Suppressor macrophage treated with lipopolysaccharide for 1 hour (primary cell): ENCODE measurements at regions not wholly inside any gene's neighbourhood (a gene's known extent, or its start where the extent isn't known, plus 50 kb on each side); places are given as distances from the start of the nearest gene placed in this dataset.

ENCODE experiments used
- DNase-seq, 3 donors: peaks; one replicate each; pipeline ENCODE4 v3.0.0-alpha.2; 2020 to 2022

- no peak for DNase-seq
Observed at GRCh38 chr4:12791536-12791935, 692.6 kb downstream of the RAB28 start.

DNA sequence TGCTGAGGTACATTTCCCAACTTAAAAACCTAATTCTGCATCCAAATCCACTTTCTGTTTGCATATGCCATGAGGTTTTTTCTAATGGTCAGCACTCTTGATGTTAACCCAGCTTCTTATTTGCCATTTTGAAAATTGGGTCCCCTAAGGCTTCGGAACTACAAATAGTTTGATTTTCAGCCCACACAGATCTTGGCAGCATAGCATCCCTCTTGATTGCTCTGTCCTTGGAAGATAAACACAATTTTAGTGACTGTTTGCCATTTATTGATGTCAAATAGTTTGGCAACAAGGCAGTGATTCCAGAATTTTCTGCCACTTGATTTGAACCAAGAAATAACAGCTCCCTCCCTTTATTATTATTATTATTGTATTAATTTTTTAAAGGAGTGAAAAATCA lies 696.9 kb downstream of the RAB28 start:
- no peak for DNase-seq

GRCh38 chr4:12778706-12779105 lies 705.4 kb downstream of the RAB28 start:
- DNase-seq, result no peak

GRCh38 chr4:12778191-12778590 lies 705.9 kb downstream of the RAB28 start:
- DNase-seq, result no peak

DNA sequence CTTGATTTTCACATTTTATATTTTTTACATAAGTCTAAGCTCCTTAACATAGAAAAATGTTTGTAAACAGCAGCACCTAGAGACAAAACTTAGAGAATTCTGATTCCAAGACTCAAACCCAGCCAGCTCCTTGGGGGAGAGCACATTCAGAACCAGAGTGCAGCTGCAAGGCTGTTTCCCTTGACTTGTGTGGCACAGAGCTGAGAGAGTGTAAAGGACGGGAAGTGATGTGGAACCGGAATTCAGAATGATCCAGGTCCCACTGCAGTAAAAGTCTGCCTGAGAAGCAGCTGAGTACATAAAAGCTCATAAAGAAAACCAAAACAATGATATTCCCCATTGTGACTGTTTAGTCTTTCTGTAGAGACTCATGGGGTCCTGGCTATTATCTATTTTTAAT lies 713.8 kb downstream of the RAB28 start:
- DNase-seq, result no peak

DNA sequence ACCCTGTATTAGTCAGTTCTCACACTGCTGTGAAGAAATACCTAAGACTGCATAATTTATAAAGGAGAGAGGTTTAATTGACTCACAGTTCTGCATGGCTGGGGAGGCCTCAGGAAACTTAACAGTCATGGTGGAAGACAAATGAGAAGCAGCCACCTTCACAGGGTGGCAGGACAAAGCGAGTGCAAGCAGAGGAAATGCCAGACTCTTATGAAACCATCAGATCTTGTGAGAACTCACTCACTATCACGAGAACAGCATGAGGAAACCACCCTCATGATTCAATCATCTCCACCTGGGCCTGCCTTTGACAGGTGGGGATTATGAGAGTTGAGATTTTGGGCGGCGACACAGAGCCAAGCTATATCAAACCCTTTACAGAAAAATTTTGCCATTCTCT lies 722.4 kb downstream of the RAB28 start:
- DNase-seq, result no peak

GRCh38 chr4:12747154-12747553 lies 737.0 kb downstream of the RAB28 start:
- no peak for DNase-seq

GRCh38 chr4:12746221-12746620 lies 737.9 kb downstream of the RAB28 start:
- DNase-seq, result no peak

- no peak for DNase-seq
Observed at GRCh38 chr4:12734586-12734985, 749.6 kb downstream of the RAB28 start.

DNA sequence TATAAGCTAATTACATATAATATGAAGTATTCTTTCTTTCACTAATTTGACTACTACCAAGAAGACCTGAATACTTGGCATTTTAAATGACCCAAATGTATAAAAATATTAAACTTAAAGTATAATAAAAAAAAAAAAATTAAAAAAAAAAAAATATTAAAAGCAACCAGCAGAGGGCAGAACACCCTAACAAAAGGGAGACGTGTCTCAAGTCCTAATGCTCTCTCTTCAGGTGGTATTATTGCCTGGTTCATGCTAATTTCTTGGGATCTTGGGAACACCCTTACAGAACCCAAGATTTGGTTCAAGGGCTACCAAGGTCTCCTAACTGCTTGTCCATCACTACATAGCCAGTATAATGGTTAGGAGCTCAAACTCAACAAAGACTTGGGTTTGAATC lies 754.8 kb downstream of the RAB28 start:
- DNase-seq, result peak; percentile 25 to 46 (median 46)

- DNase-seq, result peak; percentile 21 to 36 (median 27)
Observed at GRCh38 chr4:12724510-12724909, 759.6 kb downstream of the RAB28 start.

- no peak for DNase-seq
Observed at GRCh38 chr4:12723849-12724447, 760.2 kb downstream of the RAB28 start.

DNA sequence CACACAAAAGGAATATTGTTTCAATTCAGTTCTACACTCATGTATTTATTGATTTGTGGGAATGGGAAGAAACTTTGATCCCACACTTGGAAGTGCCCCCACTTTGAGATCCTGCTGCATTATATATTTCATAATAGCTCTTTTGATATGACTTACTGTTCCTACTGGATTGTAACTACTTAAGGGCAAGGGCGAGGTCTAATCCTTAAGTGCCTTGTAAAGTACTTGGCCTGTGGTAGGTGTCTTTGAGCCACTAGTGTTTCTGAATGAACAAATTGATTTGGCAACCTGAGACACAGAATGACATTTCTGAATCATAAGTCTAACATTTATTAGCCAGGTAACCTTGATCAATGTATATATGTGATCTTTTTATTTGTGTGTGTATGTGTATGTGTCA lies 767.2 kb downstream of the RAB28 start:
- DNase-seq, result no peak

- DNase-seq, result no peak
Observed at GRCh38 chr4:12712648-12713339, 771.3 kb downstream of the RAB28 start.

DNA sequence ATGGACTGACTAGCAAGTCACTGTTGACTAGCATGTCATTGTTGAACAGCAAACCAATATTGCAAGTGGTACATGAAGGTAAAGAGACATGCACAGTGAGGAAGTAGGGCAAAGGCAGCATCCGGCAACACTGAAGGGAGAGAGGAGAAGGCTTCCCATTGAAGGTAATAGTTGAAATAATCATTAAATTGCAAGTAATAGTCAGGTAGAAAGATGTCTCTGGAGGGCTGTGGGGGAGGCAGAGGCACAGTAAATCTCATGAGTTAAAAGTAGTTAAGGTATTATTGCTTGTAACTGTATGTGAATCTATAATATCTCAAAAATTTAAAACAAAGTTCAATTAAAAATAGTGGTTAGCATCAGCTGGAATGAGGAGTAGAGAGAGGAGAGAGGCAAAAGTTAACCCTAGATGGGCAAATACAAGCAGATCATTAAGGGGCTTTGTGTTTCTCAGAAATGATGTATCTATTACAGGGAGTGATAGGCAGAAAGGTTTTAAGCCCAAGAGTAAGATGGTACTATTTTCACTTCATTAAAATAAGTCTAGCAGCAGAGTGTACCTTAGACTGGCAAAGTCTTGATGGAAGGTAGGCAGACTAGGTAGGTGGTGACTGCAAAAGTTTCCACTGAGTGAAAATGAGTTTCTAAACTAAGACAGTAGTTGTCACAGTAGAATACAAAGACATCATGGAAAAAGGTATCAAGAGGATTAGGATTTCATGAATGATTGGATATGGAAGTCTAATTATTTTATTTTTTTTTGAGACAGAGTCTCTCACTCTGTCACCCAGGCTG lies 776.6 kb downstream of the RAB28 start:
- DNase-seq, result no peak

DNA sequence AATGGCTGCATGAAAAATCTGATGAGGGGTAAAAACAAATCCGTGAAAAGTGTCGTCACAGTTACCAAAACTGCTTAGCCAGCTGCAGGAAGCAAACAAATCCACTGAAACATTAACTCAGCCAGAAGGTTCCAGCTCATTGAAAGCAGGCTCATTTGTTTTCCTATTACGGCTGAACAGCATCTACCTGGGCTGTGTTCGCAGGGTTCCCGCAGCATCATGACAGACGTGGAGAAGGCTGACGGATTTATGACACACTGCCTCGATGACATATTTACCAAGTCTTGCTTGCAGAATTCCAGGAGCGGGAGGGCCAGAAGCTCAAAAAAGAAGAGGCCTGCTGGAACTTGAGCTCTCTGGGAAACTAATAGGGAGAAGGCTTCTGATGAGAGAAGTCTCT lies 781.1 kb downstream of the RAB28 start:
- DNase-seq, result no peak

GRCh38 chr4:12701384-12701783 lies 782.8 kb downstream of the RAB28 start:
- no peak for DNase-seq

DNA sequence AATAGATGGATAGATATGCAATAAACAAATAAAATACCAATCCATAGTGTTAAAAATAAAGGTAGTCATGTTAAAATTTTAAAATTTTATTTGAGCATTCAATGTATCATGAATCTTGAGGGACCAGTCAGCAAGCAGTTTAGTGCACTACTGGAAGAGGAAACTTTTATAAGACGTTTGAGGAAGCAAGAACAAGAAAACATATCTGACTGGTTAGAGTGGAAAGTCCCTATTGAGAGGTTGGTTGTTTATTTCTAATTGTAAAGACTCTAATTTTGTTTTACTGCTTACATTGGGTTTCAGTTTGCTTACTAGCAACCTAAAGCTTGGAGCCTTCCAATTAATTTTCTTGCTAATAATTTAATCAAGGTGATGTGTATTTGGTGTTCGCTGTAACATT lies 786.2 kb downstream of the RAB28 start:
- peak in 1 of 3 donors; percentile 3 for DNase-seq

DNA sequence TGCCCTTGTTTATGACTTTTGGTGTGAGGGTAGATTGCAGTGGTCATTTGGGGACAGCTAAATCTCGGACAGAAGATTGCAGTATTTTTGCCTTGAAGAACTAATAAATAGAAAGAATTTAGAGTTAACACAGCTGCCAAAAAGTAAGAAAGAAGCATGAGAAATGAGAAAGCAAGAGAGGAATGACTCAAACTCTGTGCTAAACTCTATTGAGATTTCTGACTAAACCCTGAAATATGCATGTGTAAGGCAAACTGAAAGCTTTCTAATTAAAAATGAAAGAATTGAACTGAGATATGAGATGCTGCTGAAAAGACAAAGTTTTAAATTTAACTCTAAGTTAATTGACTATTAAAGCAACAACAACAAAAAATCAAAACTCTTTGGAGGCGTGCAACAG lies 791.3 kb downstream of the RAB28 start:
- no peak for DNase-seq

- no peak for DNase-seq
Observed at GRCh38 chr4:12691168-12691567, 793.0 kb downstream of the RAB28 start.

GRCh38 chr4:12689457-12689856 lies 794.7 kb downstream of the RAB28 start:
- DNase-seq, result no peak

DNA sequence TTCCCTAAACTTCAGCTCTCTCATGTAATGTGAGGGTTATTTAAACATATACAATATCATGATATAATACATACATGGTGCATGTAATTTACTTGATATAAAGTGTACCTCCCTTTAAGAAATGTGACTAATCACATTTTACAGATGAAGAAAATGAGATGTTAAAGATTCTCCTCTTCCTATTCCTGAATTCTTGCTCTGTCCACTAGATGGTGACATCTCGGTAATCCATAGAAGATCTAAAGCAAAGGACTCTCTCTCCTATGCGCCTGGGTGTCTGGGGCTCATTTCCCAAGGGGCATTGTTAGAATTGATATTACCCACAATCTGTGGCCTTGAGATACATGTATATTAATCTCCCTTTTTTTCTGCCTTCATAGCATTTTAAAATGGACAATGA lies 804.9 kb downstream of the RAB28 start:
- peak in 1 of 3 donors; percentile 1 for DNase-seq

DNA sequence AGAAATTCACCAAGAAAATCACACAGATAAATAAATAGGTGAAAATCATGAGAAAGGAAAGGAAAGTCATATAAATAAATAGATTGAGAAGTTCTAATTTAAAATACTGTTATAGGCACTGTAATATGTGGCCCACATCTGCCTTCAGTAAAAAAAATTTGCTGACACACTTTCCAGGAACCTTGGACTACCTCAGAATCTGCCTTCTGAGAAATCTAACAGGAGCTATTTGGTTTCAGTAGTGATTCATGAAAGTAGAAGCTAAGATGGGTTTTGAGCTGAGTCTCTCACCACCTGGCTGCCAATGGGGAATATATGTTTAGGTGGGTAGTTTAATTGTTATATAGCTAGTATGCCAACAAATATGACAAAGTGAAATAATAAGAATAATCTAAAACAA lies 810.0 kb downstream of the RAB28 start:
- no peak for DNase-seq

- DNase-seq, result no peak
Observed at GRCh38 chr4:12672303-12672702, 811.8 kb downstream of the RAB28 start.
